ENCODE measurements at regions not wholly inside any gene's neighbourhood (a gene's known extent, or its start where the extent isn't known, plus 50 kb on each side); places are given as distances from the start of the nearest gene placed in this dataset.
A peak's percentile ranks its signal among the peaks of the same experiment; 100 is the strongest.
"Not testable (repeated sequence)": the region's sequence is repeated elsewhere in the genome, so short reads cannot be mapped to it uniquely, and the experiment has no call there.

DNA sequence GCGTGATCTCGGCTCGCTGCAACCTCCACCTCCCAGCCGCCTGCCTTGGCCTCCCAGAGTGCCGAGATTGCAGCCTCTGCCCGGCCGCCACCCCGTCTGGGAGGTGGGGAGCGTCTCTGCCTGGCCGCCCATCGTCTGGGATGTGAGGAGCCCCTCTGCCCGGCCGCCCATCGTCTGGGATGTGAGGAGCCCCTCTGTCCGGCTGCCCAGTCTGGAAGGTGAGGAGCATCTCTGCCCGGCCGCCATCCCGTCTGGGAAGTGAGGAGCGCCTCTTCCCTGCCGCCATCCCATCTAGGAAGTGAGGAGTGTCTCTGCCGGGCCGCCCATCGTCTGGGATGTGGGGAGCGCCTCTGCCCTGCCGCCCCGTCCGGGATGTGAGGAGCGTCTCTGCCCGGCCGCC lies 56.9 kb upstream of the FOXE1 start:
- DNase-seq (ENCODE audit: extremely low read depth in 1 of 4, low spot score in 3 of 4); H3K9me1 ChIP-seq (ENCODE audit: control insufficient read depth, insufficient read depth, low read length); ATAC-seq; H3K9ac ChIP-seq (ENCODE audit: insufficient read depth in 1 of 2, low read depth in 2 of 2, low read length in 2 of 2); POLR2A ChIA-PET; H3K27ac ChIP-seq (ENCODE audit: extremely low read depth, low read depth, low read length); intact Hi-C loops (cut with micrococcal nuclease); FAIRE-seq; H3K4me2 ChIP-seq (ENCODE audit: insufficient read depth, low read length); H3K27me3 ChIP-seq (ENCODE audit: control insufficient read depth in 2 of 2, insufficient read depth in 2 of 2, low read length in 2 of 2); BruUV-seq (replicated peaks); CTCF ChIA-PET (ENCODE audit: low intra/inter-chr PET ratio); H3K9me3 ChIP-seq (replicated peaks; ENCODE audit: control insufficient read depth, insufficient read depth, low read depth, low read length); H2AFZ ChIP-seq (ENCODE audit: low read depth, low read length); H3K4me3 ChIP-seq; in situ Hi-C loops (cut with MboI); H3K4me1 ChIP-seq (replicated peaks in 1 of 2; ENCODE audit: control insufficient read depth in 2 of 2, insufficient read depth in 2 of 2, low read length in 2 of 2); H3K79me2 ChIP-seq (ENCODE audit: control insufficient read depth, insufficient read depth, low read length); H3K36me3 ChIP-seq (ENCODE audit: control insufficient read depth, insufficient read depth, low read length); H4K20me1 ChIP-seq (replicated peaks; ENCODE audit: control insufficient read depth, insufficient read depth, low read length): not testable (repeated sequence)
- WGBS (ENCODE audit: insufficient coverage, low coverage, missing lambda C conversion rate), result 6% methylated on average over 8 of the region's 30 CpGs

- WGBS (ENCODE audit: insufficient coverage, low coverage, missing lambda C conversion rate), result 0% methylated on average over 1 of the region's 1 CpG
- peaks cover 3 to 8% of the 10 kb centered on the region in 2 experiments; a peak in 3 of 5 replicates for H3K27me3 ChIP-seq (ENCODE audit: control insufficient read depth in 2 of 2, insufficient read depth in 2 of 2, low read length in 2 of 2)
- DNase-seq (ENCODE audit: extremely low read depth in 1 of 4, low spot score in 3 of 4), result no peak
- no peak overlapping the region for H3K27ac ChIP-seq (ENCODE audit: extremely low read depth, low read depth, low read length)
- H3K4me2 ChIP-seq (ENCODE audit: insufficient read depth, low read length), result no peak overlapping the region
- ChIA-PET CTCF (ENCODE audit: low intra/inter-chr PET ratio) (no interaction called here), POLR2A (no interaction called here)
- H3K36me3 ChIP-seq (ENCODE audit: control insufficient read depth, insufficient read depth, low read length), result no peaks in the 10 kb centered on the region
- no peak for ATAC-seq
- H2AFZ ChIP-seq (ENCODE audit: low read depth, low read length), result no peak overlapping the region
- H3K4me1 ChIP-seq (replicated peaks in 1 of 2; ENCODE audit: control insufficient read depth in 2 of 2, insufficient read depth in 2 of 2, low read length in 2 of 2), result peaks cover 2 to 10% of the 10 kb centered on the region in 2 experiments; a peak in 3 of 5 replicates
- TF ChIP-seq ZNF780A (CRISPR knock-in tag; IDR thresholded peaks at IDR 0.05), result no peak
- TF ChIP-seq, protein P1, sequence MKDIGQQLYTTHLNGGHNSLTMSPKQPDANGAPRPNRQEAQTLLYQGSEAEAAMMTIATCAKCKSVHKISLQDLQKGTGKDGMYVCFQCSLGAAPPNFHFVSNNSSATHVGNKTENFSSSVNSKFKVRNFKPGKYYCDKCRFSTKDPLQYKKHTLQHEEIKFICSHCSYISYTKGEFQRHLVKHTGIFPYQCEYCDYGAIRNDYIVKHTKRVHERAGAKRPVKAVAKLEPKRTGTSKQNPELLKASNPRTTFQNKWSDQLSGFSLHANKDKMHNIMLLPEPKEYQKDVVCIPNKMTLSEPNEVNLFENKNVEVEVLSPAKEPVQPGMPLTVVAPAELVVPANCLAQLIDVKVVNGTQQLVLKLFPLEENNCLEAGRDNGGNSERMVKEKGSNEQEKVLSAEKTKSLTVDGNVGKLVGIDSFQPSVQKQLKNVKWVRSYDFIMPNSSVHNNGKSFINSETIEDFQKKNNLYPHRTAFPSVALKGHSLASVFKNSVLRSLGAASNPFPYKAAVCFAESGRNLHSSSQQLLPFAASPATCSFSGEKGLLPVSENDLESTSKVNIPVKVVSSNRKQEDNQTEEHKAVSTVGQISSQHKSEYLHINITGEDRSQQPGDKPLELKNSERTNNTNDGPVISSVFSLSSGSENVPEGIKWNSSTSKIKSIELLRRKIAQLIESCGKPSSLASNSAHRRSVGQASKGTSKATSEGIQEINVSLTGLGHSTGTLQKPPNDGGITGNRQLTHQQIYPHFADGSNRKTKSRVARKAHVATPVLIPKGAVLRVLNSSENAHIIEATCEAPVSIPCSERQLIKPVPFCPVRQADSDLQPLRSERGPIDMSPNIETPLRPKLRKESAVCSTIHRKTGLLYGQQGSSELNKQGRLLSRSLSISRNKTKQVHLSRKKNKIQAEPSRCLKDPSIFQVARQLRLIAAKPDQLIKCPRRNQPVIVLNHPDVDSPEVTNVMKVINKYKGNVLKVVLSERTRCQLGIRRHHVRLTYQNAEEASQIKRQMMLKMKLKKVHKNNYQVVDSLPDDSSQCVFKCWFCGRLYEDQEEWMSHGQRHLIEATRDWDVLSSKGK (CRISPR knock-in tag; IDR thresholded peaks at IDR 0.05), result no peak
- TF ChIP-seq THRA (IDR thresholded peaks at IDR 0.05), result no peak
- no peak for TF ChIP-seq POLR2H (tag; IDR thresholded peaks at IDR 0.05; ENCODE audit: low read depth)
- TF ChIP-seq XRCC4 (IDR thresholded peaks at IDR 0.05; ENCODE audit: extremely low read depth, insufficient read depth, insufficient read length), result no peak
- TF ChIP-seq TFE3 (CRISPR knock-in tag; IDR thresholded peaks at IDR 0.05), result peak; percentile 77
- no peak for TF ChIP-seq SREBF1 (IDR thresholded peaks at IDR 0.05; ENCODE audit: borderline replicate concordance, low read depth, low read length)
- H3K4me3 ChIP-seq, result no peak overlapping the region
- no peaks in the 10 kb centered on the region for H3K79me2 ChIP-seq (ENCODE audit: control insufficient read depth, insufficient read depth, low read length)
- no peaks in the 10 kb centered on the region for H4K20me1 ChIP-seq (replicated peaks; ENCODE audit: control insufficient read depth, insufficient read depth, low read length)
- BruUV-seq (replicated peaks), result no TSS peak
- H3K9me3 ChIP-seq (replicated peaks; ENCODE audit: control insufficient read depth, insufficient read depth, low read depth, low read length), result no peaks in the 10 kb centered on the region
- in situ Hi-C loops (cut with MboI), result no loop called here
- intact Hi-C loops (cut with micrococcal nuclease), result loop anchor here (10.0 kb wide), 1 partner anchor 86 kb away; no protein-coding TSS in a partner anchor
- no peaks in the 10 kb centered on the region for H3K9me1 ChIP-seq (ENCODE audit: control insufficient read depth, insufficient read depth, low read length)
- H3K9ac ChIP-seq (ENCODE audit: insufficient read depth in 1 of 2, low read depth in 2 of 2, low read length in 2 of 2), result no peak overlapping the region
- no peak for FAIRE-seq
Observed at GRCh38 chr9:97801180-97801579, 51.8 kb upstream of the FOXE1 start.
